Kidney capillary endothelial cell (primary cell): ENCODE measurements at regions not wholly inside any gene's neighbourhood (a gene's known extent, or its start where the extent isn't known, plus 50 kb on each side); places are given as distances from the start of the nearest gene placed in this dataset.
A peak's percentile ranks its signal among the peaks of the same experiment; 100 is the strongest.

Experiments used
- DNase-seq: peaks from one replicate; pipeline ENCODE4 v3.0.0-alpha.2; 2018; ENCODE audit warnings: low spot score

- no peak for DNase-seq
Observed at GRCh38 chr1:218139761-218140160, 145.3 kb upstream of the RRP15 start.

- no peak for DNase-seq
Observed at GRCh38 chr1:218156595-218156994, 128.5 kb upstream of the RRP15 start.

DNA sequence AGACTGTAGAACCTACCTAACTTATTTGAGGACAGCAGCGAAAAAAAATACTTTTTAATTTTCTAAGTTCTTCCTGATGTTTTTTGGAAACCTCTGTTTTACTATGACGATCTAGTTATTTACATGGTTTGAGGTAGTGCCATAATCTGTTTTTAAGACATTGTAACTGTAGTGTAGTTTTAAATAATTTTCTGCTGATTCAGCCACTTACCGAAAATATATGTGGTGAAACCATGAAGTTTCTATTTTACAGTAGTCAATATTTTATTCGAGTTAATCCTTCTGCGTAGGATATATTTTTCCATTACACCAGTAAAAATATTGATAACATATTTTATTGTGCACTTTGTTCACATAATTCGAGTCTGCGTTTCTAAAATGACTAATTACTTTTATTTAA, 121.7 kb upstream of the RRP15 start:
- DNase-seq: no peak

- DNase-seq: peak; percentile 30
Observed at GRCh38 chr1:218164111-218164929, 120.8 kb upstream of the RRP15 start.

GRCh38 chr1:218164930-218165700, 120.0 kb upstream of the RRP15 start:
- DNase-seq: no peak

- DNase-seq: no peak
Observed at GRCh38 chr1:218165701-218166114, 119.4 kb upstream of the RRP15 start.

GRCh38 chr1:218166268-218166945, 118.7 kb upstream of the RRP15 start:
- no peak for DNase-seq

GRCh38 chr1:218171302-218171893, 113.7 kb upstream of the RRP15 start:
- peak; percentile 37 for DNase-seq

DNA sequence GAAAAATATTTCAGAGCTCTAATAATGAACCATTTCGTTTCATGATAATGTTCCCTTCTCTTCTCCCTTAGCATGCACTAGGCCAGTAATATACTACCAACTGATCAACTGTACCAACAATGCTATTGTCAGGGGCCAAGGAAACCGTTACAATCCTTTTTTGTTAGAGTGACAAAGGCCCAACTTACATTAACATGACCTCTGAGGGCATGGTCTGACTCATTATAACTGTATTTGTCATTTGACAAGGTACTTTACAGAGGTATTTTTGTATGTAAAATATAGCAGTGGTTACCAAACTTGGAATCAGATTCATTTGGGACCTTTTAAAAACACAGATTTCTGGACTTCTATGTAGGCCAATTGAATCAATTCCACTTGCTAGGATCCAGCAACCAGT, 102.6 kb upstream of the RRP15 start:
- no peak for DNase-seq

DNA sequence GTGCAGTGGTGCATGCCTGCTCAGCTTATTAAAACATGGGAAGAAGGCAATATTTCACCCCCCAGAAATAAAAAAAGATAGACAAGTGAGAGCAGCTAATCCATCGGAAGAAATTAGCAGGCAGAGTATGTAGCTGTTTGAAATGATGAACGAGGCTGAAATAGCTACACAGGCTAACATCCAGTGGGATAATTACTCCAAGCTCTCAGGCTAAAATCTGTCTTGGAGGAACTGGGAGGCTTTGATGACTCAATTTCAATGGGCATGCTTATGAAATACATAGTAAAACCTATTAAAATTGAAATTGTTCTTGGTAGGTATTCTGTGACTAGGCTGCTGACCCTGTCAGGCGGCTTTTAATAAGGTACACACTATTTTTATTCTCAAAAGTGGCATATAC, 84.1 kb upstream of the RRP15 start:
- DNase-seq: no peak

DNA sequence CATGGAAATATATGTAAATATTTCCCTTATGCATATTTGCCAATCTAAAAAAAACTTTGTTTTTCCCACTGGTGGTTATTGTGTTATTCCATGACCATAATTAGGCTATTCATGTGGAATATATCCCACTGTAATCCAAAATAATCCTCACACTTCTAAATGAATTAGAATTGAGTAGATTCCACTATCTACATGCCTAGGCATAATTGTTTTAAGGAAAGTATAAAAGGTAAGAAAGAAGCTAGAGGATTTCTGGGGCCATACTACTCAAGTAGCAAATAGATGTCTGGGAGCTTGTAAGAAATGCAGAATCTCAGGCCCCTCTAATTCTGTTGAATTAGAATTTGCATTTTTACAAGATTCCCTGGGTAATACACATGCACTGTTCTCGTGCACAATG, 83.5 kb upstream of the RRP15 start:
- DNase-seq: no peak

- DNase-seq: no peak
Observed at GRCh38 chr1:218205721-218206120, 79.4 kb upstream of the RRP15 start.

GRCh38 chr1:218207194-218207593, 77.9 kb upstream of the RRP15 start:
- DNase-seq: no peak

DNA sequence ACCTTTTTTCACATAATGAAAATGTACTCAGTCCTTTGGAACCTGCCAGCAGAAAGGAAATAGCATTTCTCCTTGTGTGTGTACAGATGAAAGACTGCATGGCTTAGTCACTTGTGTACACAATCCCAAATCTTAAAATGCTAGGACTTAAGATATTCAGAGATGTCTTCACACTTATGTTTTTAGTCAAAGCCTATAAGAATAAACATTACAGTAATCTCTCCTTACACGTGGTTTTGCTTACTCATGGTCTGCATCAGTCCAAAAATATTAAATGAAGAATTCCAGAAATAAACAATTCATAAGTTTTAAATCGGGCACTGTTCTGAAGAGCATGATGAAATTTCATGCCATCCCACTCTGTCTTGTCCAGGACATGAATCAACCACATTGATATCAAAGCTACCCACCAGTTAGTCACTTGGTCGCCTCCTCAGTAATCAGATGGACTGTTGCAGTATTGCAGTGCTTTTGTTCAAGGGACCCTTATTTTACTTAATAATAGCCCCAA, 75.7 kb upstream of the RRP15 start:
- no peak for DNase-seq

DNA sequence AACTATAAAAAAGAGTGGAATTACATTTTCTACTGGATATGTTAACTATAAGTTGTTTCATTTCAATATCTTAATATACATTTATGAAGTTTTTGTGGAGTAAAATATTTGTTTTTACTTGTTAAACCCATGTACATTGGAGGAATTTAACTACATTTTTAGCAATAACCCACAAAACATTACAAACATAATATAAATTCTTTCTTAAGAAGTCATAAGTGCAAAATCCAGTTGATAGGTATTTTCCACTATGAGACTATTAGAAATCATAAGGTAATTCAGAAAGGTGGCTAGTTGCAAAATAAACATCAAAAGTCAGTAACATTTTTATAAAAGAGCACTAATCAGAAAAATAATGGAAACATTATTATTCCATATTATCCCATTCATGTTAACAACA, 73.9 kb upstream of the RRP15 start:
- DNase-seq: no peak

GRCh38 chr1:218217040-218217439, 68.1 kb upstream of the RRP15 start:
- DNase-seq: no peak

DNA sequence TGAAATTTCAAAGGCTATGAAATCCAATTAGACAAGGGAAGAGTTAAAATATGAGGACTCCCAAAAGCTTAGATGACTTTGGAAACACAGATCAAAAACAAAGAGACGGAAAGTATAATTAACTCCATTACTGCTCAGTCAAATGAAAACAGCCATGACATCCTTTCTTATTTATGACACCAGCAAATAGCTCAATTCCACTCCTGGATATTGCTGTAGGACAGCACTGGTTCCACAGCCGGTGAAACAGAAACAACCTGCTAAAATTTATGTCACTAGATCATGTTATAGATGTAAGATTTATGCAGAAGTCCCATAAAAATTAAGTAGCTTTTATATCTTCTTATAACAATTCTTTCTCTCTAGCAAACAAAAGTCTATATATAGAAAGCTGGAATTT, 65.6 kb upstream of the RRP15 start:
- no peak for DNase-seq

- DNase-seq: no peak
Observed at GRCh38 chr1:218224101-218224500, 61.0 kb upstream of the RRP15 start.

- no peak for DNase-seq
Observed at GRCh38 chr1:218226005-218226404, 59.1 kb upstream of the RRP15 start.
